SK-N-SH (cell line): ENCODE measurements at regions not wholly inside any gene's neighbourhood (a gene's known extent, or its start where the extent isn't known, plus 50 kb on each side); places are given as distances from the start of the nearest gene placed in this dataset.

Experiments
- CTCF ChIA-PET: fragments of 300-600, 350-600 bp; formaldehyde crosslinking; extraction: SDS; loops from one replicate; lab custom pipeline; 2021; lab: Yijun Ruan, JAX
- POLR2A ChIA-PET: fragments of 350-600 bp; sonication (Branson Sonifier 250); formaldehyde crosslinking; extraction: SDS; loops from one replicate; lab custom pipeline; 2020; ENCODE audit warnings: antibody characterized with exemption, inconsistent platforms; lab: Yijun Ruan, JAX
- DNase-seq: peaks from one replicate; pipeline ENCODE4 v3.0.0; 2012
- H2AFZ ChIP-seq: fragments of 200-600 bp; sonication (generic); 2 replicates; pipeline ENCODE4 v1.8.1; 2016; ENCODE audit warnings: antibody characterized with exemption, mild to moderate bottlenecking, low read depth
- H3F3A ChIP-seq: fragments of 200-600 bp; sonication (generic); replicated peaks from 2 replicates; pipeline ENCODE3; 2016; ENCODE audit warnings: antibody characterized with exemption, mild to moderate bottlenecking; ENCODE audit not compliant: insufficient read depth
- H3K27ac ChIP-seq, 2 experiments: fragments of 200-500 bp in 1 of 2; fragments of 200-600 bp in 1 of 2; sonication (Bioruptor generic) in 1 of 2; sonication (generic), shearing (Covaris generic) in 1 of 2; 2 replicates each; pipeline versions ENCODE4 v1.5.1 to v1.6.1; 2014 to 2016; ENCODE audit warnings: low read depth in 2 of 2, inconsistent platforms in 1 of 2, low read length in 1 of 2, mild to moderate bottlenecking in 1 of 2, mixed read lengths in 1 of 2
- H3K27me3 ChIP-seq: fragments of 200-600 bp; sonication (generic), shearing (Covaris generic); 2 replicates; pipeline ENCODE4 v1.6.1; 2016; ENCODE audit warnings: mixed run types; ENCODE audit not compliant: insufficient read depth
- H3K36me3 ChIP-seq, 2 experiments: fragments of 200-500 bp in 1 of 2; fragments of 200-600 bp in 1 of 2; sonication (Bioruptor generic) in 1 of 2; sonication (generic) in 1 of 2; replicated peaks in 1 of 2; 2 replicates each; pipeline versions ENCODE3 to v1.5.1; 2014 to 2016; ENCODE audit warnings: low read length in 1 of 2, mild to moderate bottlenecking in 1 of 2; ENCODE audit not compliant: insufficient read depth in 2 of 2, control insufficient read depth in 1 of 2
- H3K4me1 ChIP-seq, 2 experiments: fragments of 200-500 bp in 1 of 2; fragments of 200-600 bp in 1 of 2; sonication (Bioruptor generic) in 1 of 2; sonication (generic), shearing (Covaris generic) in 1 of 2; 2 replicates each; pipeline versions ENCODE4 v1.5.1 to v1.6.1; 2014 to 2016; ENCODE audit warnings: low read depth in 1 of 2, low read length in 1 of 2, mixed run types in 1 of 2; ENCODE audit not compliant: insufficient read depth in 2 of 2, control insufficient read depth in 1 of 2
- H3K4me2 ChIP-seq: fragments of 200-600 bp; sonication (generic), shearing (Covaris generic); 2 replicates; pipeline ENCODE4 v1.6.1; 2017; ENCODE audit warnings: mixed run types
- H3K4me3 ChIP-seq, 2 experiments: fragments of 200-500 bp in 1 of 2; fragments of 200-600 bp in 1 of 2; sonication (Bioruptor generic) in 1 of 2; sonication (generic), shearing (Covaris generic) in 1 of 2; 2 replicates each; pipeline versions ENCODE4 v1.5.1 to v1.8.1; 2014 to 2016; ENCODE audit warnings: low read depth in 2 of 2, inconsistent platforms in 1 of 2, low read length in 1 of 2, mild to moderate bottlenecking in 1 of 2, mixed read lengths in 1 of 2, moderate library complexity in 1 of 2
- H3K79me2 ChIP-seq: fragments of 200-600 bp; sonication (generic); 2 replicates; pipeline ENCODE4 v1.8.1; 2017; ENCODE audit warnings: mild to moderate bottlenecking; ENCODE audit not compliant: insufficient read depth
- H3K9ac ChIP-seq: fragments of 200-600 bp; sonication (generic); 2 replicates; pipeline ENCODE4 v1.6.1; 2017; ENCODE audit warnings: mixed run types
- H3K9me2 ChIP-seq: fragments of 200-600 bp; sonication (generic); 2 replicates; pipeline ENCODE4 v1.6.1; 2017; ENCODE audit warnings: mixed run types
- H3K9me3 ChIP-seq: fragments of 200-600 bp; sonication (generic); 2 replicates; pipeline ENCODE4 v1.6.1; 2017; ENCODE audit warnings: mixed run types, mild to moderate bottlenecking, moderate library complexity
- H4K20me1 ChIP-seq: fragments of 200-600 bp; sonication (generic); 2 replicates; pipeline ENCODE4 v1.6.1; 2017; ENCODE audit warnings: mild to moderate bottlenecking, mixed run types; ENCODE audit not compliant: insufficient read depth
- ELF1 ChIP-seq: IDR thresholded peaks from 2 replicates; pipeline ENCODE4 v1.4.0; 2012
- EP300 ChIP-seq, 2 experiments: IDR thresholded peaks; 2 replicates each; pipeline versions ENCODE4 v1.4.0 to v1.6.1; 2012; ENCODE audit warnings: borderline replicate concordance in 1 of 2, low read depth in 1 of 2, low read length in 1 of 2
- EZH2phosphoT487 ChIP-seq: fragments of 200-600 bp; sonication (generic); IDR thresholded peaks from 2 replicates; pipeline ENCODE4 v1.6.1; 2017; ENCODE audit warnings: low read depth, mixed run types, mild to moderate bottlenecking, antibody characterized with exemption, moderate library complexity, borderline replicate concordance
- GATA2 ChIP-seq: sonication (generic); formaldehyde crosslinking; IDR thresholded peaks from 2 replicates; pipeline ENCODE4 v1.5.0; 2020; ENCODE audit warnings: mild to moderate bottlenecking, missing genetic modification reagents
- JUND ChIP-seq: IDR thresholded peaks from 2 replicates; pipeline ENCODE4 v1.4.0; 2012
- MXI1 ChIP-seq: IDR thresholded peaks from 2 replicates; pipeline ENCODE4 v1.6.1; 2012; ENCODE audit warnings: mild to moderate bottlenecking, low read depth, low read length, improper control_type of control experiment
- NRF1 ChIP-seq: IDR thresholded peaks from 2 replicates; pipeline ENCODE4 v1.6.1; 2012; ENCODE audit warnings: low read depth, mild to moderate bottlenecking, low read length
- POLR2AphosphoS5 ChIP-seq: IDR thresholded peaks from 2 replicates; pipeline ENCODE4 v1.6.1; 2012; ENCODE audit warnings: low read depth, low read length
- RAD21 ChIP-seq: IDR thresholded peaks from 2 replicates; pipeline ENCODE4 v1.6.1; 2012; ENCODE audit warnings: mild to moderate bottlenecking, low read length
- RCOR1 ChIP-seq: fragments of 150-350 bp; IDR thresholded peaks from 2 replicates; pipeline ENCODE4 v1.6.1; 2017; ENCODE audit warnings: antibody characterized with exemption, low read length
- RFX5 ChIP-seq: IDR thresholded peaks from 2 replicates; pipeline ENCODE4 v1.6.1; 2012; ENCODE audit warnings: mild to moderate bottlenecking, improper control_type of control experiment, low read length
- RXRA ChIP-seq: IDR thresholded peaks from 2 replicates; pipeline ENCODE4 v1.4.0; 2012; ENCODE audit warnings: low read depth, mild to moderate bottlenecking, borderline replicate concordance
- TCF12 ChIP-seq: IDR thresholded peaks from 2 replicates; pipeline ENCODE4 v1.4.0; 2012
- TEAD4 ChIP-seq: IDR thresholded peaks from 2 replicates; pipeline ENCODE4 v1.4.0; 2012; ENCODE audit warnings: mild to moderate bottlenecking, borderline replicate concordance; ENCODE audit not compliant: insufficient read depth
- YY1 ChIP-seq: IDR thresholded peaks from 2 replicates; pipeline ENCODE4 v1.4.0; 2012; ENCODE audit warnings: low read depth, mild to moderate bottlenecking
- WGBS: methylation state at CpG from one replicate; pipeline ENCODE4 v1.1.6; 2017; ENCODE audit warnings: low lambda C conversion rate; 5-methylcytosine and 5-hydroxymethylcytosine counted together
- TF ChIP-seq, protein P1 (sequence below): IDR thresholded peaks from 2 replicates; pipeline ENCODE4 v1.4.0; 2012; ENCODE audit warnings: low read depth
- TF ChIP-seq, protein P2 (sequence below): IDR thresholded peaks from 2 replicates; pipeline ENCODE4 v1.4.0; 2012; ENCODE audit warnings: low read depth, borderline replicate concordance
- TF ChIP-seq, protein P3 (sequence below): IDR thresholded peaks from 2 replicates; pipeline ENCODE4; 2012
- TF ChIP-seq, protein P4 (sequence below): IDR thresholded peaks from 2 replicates; pipeline ENCODE4 v1.6.1; 2012; ENCODE audit warnings: mild to moderate bottlenecking, low read depth, low read length, moderate library complexity

DNA sequence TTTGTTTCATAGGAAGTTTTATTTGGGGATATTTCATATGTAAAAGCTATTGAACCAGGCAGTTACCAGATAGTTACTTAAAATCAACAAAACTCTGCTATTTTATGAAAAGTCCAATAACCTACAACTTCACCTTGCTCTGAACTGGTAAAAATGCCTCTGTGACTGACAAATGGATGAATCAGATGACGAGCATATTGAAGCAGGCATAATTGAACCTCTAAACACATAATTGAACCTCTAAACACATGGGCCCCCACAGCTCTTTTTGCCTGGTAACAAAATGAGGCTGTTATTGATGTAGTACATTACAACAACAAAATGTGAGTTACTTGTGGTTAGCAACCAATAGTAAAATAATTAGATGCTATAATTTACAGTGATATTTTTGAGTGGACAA, 99.7 kb downstream of the MBL2 start (continued):
- TF ChIP-seq ELF1 (no peak), NRF1 (no peak)

DNA sequence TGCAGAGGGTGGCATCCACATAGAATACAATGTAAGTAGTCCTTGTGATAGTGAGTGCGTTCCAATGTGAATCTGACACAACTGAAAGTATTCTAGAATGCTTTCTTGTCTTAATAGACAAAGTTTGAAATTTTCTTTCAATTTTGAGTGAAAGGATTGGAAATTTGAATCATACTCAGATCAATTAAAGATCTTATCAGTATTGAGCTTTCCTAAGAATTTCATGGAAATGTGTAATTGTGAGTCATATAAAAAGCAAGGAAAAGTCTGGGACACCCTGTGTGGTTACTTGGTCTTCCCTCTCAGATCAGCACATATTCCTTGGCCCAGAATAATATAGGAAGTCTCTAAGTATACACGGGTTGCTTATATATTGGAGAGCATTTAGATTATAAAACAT, 99.1 kb downstream of the MBL2 start:
- Histone ChIP-seq H3K9me2 (no peaks in the 10 kb centered on the region), H2AFZ (no peak overlapping the region), H3K4me3 (no peak overlapping the region), H3F3A (no peaks in the 10 kb centered on the region), H3K27ac (no peak overlapping the region), H3K27me3 (no peaks in the 10 kb centered on the region), H3K9ac (no peak overlapping the region), H3K4me2 (no peak overlapping the region), H3K79me2 (no peaks in the 10 kb centered on the region), H3K4me1 (peaks cover 0 to 9% of the 10 kb centered on the region in 2 experiments; a peak in 2 of 4 replicates), H4K20me1 (no peaks in the 10 kb centered on the region), H3K36me3 (no peaks in the 10 kb centered on the region), H3K9me3 (no peaks in the 10 kb centered on the region)
- CTCF ChIA-PET: interaction anchor here (1.1 kb wide), 1 partner anchor 10 kb away, joined by 3 read pairs; no protein-coding TSS in a partner anchor
- POLR2A ChIA-PET: no interaction called here
- no peak for TF ChIP-seq GATA2 (CRISPR knock-in tag)
- no peak for TF ChIP-seq POLR2AphosphoS5
- no peak for TF ChIP-seq EP300 (IDR thresholded peaks at IDR 0.05; ENCODE audit: borderline replicate concordance in 1 of 2, low read depth in 1 of 2, low read length in 1 of 2)
- no peak for TF ChIP-seq MXI1
- no peak for TF ChIP-seq EZH2phosphoT487
- no peak for TF ChIP-seq JUND
- TF ChIP-seq, protein P1, sequence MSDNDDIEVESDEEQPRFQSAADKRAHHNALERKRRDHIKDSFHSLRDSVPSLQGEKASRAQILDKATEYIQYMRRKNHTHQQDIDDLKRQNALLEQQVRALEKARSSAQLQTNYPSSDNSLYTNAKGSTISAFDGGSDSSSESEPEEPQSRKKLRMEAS: no peak
- no peak for TF ChIP-seq TEAD4
- TF ChIP-seq RXRA: no peak
- no peak for TF ChIP-seq RCOR1
- TF ChIP-seq RAD21: no peak
- TF ChIP-seq RFX5: no peak
- TF ChIP-seq, protein P2, sequence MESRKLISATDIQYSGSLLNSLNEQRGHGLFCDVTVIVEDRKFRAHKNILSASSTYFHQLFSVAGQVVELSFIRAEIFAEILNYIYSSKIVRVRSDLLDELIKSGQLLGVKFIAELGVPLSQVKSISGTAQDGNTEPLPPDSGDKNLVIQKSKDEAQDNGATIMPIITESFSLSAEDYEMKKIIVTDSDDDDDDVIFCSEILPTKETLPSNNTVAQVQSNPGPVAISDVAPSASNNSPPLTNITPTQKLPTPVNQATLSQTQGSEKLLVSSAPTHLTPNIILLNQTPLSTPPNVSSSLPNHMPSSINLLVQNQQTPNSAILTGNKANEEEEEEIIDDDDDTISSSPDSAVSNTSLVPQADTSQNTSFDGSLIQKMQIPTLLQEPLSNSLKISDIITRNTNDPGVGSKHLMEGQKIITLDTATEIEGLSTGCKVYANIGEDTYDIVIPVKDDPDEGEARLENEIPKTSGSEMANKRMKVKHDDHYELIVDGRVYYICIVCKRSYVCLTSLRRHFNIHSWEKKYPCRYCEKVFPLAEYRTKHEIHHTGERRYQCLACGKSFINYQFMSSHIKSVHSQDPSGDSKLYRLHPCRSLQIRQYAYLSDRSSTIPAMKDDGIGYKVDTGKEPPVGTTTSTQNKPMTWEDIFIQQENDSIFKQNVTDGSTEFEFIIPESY: no peak
- TF ChIP-seq ELF1: no peak
- no peak for TF ChIP-seq YY1
- TF ChIP-seq, protein P3, sequence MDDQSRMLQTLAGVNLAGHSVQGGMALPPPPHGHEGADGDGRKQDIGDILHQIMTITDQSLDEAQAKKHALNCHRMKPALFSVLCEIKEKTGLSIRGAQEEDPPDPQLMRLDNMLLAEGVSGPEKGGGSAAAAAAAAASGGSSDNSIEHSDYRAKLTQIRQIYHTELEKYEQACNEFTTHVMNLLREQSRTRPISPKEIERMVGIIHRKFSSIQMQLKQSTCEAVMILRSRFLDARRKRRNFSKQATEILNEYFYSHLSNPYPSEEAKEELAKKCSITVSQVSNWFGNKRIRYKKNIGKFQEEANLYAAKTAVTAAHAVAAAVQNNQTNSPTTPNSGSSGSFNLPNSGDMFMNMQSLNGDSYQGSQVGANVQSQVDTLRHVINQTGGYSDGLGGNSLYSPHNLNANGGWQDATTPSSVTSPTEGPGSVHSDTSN: no peak
- no peak for TF ChIP-seq TCF12
- TF ChIP-seq, protein P4, sequence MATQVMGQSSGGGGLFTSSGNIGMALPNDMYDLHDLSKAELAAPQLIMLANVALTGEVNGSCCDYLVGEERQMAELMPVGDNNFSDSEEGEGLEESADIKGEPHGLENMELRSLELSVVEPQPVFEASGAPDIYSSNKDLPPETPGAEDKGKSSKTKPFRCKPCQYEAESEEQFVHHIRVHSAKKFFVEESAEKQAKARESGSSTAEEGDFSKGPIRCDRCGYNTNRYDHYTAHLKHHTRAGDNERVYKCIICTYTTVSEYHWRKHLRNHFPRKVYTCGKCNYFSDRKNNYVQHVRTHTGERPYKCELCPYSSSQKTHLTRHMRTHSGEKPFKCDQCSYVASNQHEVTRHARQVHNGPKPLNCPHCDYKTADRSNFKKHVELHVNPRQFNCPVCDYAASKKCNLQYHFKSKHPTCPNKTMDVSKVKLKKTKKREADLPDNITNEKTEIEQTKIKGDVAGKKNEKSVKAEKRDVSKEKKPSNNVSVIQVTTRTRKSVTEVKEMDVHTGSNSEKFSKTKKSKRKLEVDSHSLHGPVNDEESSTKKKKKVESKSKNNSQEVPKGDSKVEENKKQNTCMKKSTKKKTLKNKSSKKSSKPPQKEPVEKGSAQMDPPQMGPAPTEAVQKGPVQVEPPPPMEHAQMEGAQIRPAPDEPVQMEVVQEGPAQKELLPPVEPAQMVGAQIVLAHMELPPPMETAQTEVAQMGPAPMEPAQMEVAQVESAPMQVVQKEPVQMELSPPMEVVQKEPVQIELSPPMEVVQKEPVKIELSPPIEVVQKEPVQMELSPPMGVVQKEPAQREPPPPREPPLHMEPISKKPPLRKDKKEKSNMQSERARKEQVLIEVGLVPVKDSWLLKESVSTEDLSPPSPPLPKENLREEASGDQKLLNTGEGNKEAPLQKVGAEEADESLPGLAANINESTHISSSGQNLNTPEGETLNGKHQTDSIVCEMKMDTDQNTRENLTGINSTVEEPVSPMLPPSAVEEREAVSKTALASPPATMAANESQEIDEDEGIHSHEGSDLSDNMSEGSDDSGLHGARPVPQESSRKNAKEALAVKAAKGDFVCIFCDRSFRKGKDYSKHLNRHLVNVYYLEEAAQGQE: no peak
- WGBS: 59% methylated on average over 2 of the region's 2 CpGs
- no peak for DNase-seq
